Loucy (cell line): ENCODE measurements at regions not wholly inside any gene's neighbourhood (a gene's known extent, or its start where the extent isn't known, plus 50 kb on each side); places are given as distances from the start of the nearest gene placed in this dataset.

ENCODE experiments used
- H2AFZ ChIP-seq: fragments of 200-600 bp; sonication (generic); 2 replicates; pipeline ENCODE4 v1.6.0; 2016; ENCODE audit warnings: antibody characterized with exemption, mild to moderate bottlenecking, low read length, moderate library complexity
- H3F3A ChIP-seq: fragments of 200-600 bp; 2 replicates; pipeline ENCODE4 v1.6.0; 2016; ENCODE audit warnings: antibody characterized with exemption, low read depth, mild to moderate bottlenecking
- H3K27me3 ChIP-seq: fragments of 200-600 bp; sonication (generic); 2 replicates; pipeline ENCODE4 v1.6.1; 2014; ENCODE audit warnings: low read length, mild to moderate bottlenecking; ENCODE audit not compliant: insufficient read depth, poor library complexity, severe bottlenecking
- H3K36me3 ChIP-seq: fragments of 200-600 bp; sonication (generic); 2 replicates; pipeline ENCODE4 v1.6.1; 2016; ENCODE audit warnings: low read length; ENCODE audit not compliant: insufficient read depth
- H3K4me1 ChIP-seq: fragments of 200-600 bp; sonication (generic); 2 replicates; pipeline ENCODE4 v1.5.1; 2014; ENCODE audit warnings: low read length, mild to moderate bottlenecking; ENCODE audit not compliant: insufficient read depth, poor library complexity, severe bottlenecking
- H3K4me2 ChIP-seq: fragments of 200-600 bp; sonication (generic); 2 replicates; pipeline ENCODE4 v1.6.0; 2014; ENCODE audit warnings: antibody characterized with exemption, low read length, low read depth, mild to moderate bottlenecking; ENCODE audit not compliant: poor library complexity, severe bottlenecking
- H3K4me3 ChIP-seq: fragments of 200-600 bp; sonication (generic); 2 replicates; pipeline ENCODE4 v1.5.1; 2014; ENCODE audit warnings: low read length, mild to moderate bottlenecking, mixed read lengths; ENCODE audit not compliant: poor library complexity, severe bottlenecking
- H3K79me2 ChIP-seq: fragments of 200-600 bp; sonication (generic); 2 replicates; pipeline ENCODE4 v1.6.1; 2014; ENCODE audit warnings: low read length; ENCODE audit not compliant: insufficient read depth
- H3K9ac ChIP-seq: fragments of 200-600 bp; sonication (generic); 2 replicates; pipeline ENCODE4 v1.6.0; 2014; ENCODE audit warnings: mild to moderate bottlenecking, low read depth, low read length, moderate library complexity; ENCODE audit not compliant: poor library complexity, severe bottlenecking
- H3K9me2 ChIP-seq: fragments of 200-600 bp; sonication (generic); replicated peaks from 2 replicates; pipeline ENCODE4 v1.6.1; 2016; ENCODE audit warnings: low read depth, low read length, mixed read lengths
- H3K9me3 ChIP-seq: fragments of 200-600 bp; sonication (generic); 2 replicates; pipeline ENCODE4 v1.6.1; 2014; ENCODE audit warnings: mild to moderate bottlenecking, antibody characterized with exemption, low read length, low read depth; ENCODE audit not compliant: insufficient read depth
- H4K20me1 ChIP-seq: fragments of 200-600 bp; sonication (generic); 2 replicates; pipeline ENCODE4 v1.6.0; 2014; ENCODE audit warnings: antibody characterized with exemption, low read length, mild to moderate bottlenecking; ENCODE audit not compliant: insufficient read depth, poor library complexity, severe bottlenecking
- CTCF ChIP-seq: fragments of 200-600 bp; sonication (generic); conservative IDR thresholded peaks from 2 replicates; pipeline ENCODE4 v1.5.1; 2014; ENCODE audit warnings: mild to moderate bottlenecking, antibody characterized with exemption, low read length
- EZH2phosphoT487 ChIP-seq: fragments of 200-600 bp; IDR thresholded peaks from 2 replicates; pipeline ENCODE4 v1.6.1; 2018; ENCODE audit warnings: antibody characterized with exemption, mild to moderate bottlenecking, moderate library complexity, borderline replicate concordance

GRCh38 chr11:70705930-70706329, 307.6 kb downstream of the CTTN start:
- no peak overlapping the region for H2AFZ ChIP-seq
- TF ChIP-seq CTCF (no peak), EZH2phosphoT487 (no peak)

GRCh38 chr11:70707821-70708220, 309.5 kb downstream of the CTTN start:
- H3K4me3 ChIP-seq, result no peak overlapping the region
- no peaks in the 10 kb centered on the region for H3K27me3 ChIP-seq
- TF ChIP-seq CTCF (no peak), EZH2phosphoT487 (no peak)
- no peak overlapping the region for H3K4me2 ChIP-seq
- peaks cover 7% of the 10 kb centered on the region; the same call in 1 of the 2 replicates for H3K9me3 ChIP-seq
- H3K36me3 ChIP-seq, result no peaks in the 10 kb centered on the region
- no peak overlapping the region for H3K9ac ChIP-seq
- no peak overlapping the region for H2AFZ ChIP-seq
- no peaks in the 10 kb centered on the region for H4K20me1 ChIP-seq
- no peaks in the 10 kb centered on the region for H3K79me2 ChIP-seq
- H3F3A ChIP-seq, result no peaks in the 10 kb centered on the region
- no peaks in the 10 kb centered on the region for H3K9me2 ChIP-seq
- no peaks in the 10 kb centered on the region for H3K4me1 ChIP-seq

More at GRCh38 chr11:70705930-70706329, 307.6 kb downstream of the CTTN start:
- no peak overlapping the region for H3K4me3 ChIP-seq
- H3K36me3 ChIP-seq, result no peaks in the 10 kb centered on the region
- no peaks in the 10 kb centered on the region for H4K20me1 ChIP-seq
- no peaks in the 10 kb centered on the region for H3K79me2 ChIP-seq
- peaks cover 5% of the 10 kb centered on the region; the same call in 1 of the 2 replicates for H3K9me3 ChIP-seq
- H3F3A ChIP-seq, result no peaks in the 10 kb centered on the region
- H3K9me2 ChIP-seq, result no peaks in the 10 kb centered on the region
- no peak overlapping the region for H3K9ac ChIP-seq
- no peaks in the 10 kb centered on the region for H3K4me1 ChIP-seq
- no peak overlapping the region for H3K4me2 ChIP-seq
- H3K27me3 ChIP-seq, result no peaks in the 10 kb centered on the region

- Histone ChIP-seq H4K20me1 (no peaks in the 10 kb centered on the region), H3K4me1 (no peaks in the 10 kb centered on the region), H3K79me2 (no peaks in the 10 kb centered on the region), H3K9me2 (no peaks in the 10 kb centered on the region), H3K4me2 (no peak overlapping the region), H2AFZ (no peak overlapping the region), H3K27me3 (no peaks in the 10 kb centered on the region), H3F3A (no peaks in the 10 kb centered on the region), H3K4me3 (no peak overlapping the region), H3K9ac (no peak overlapping the region), H3K36me3 (no peaks in the 10 kb centered on the region), H3K9me3 (peaks cover 7% of the 10 kb centered on the region; the same call in 1 of the 2 replicates)
- TF ChIP-seq CTCF (no peak), EZH2phosphoT487 (no peak)
Measured at GRCh38 chr11:70709596-70709995, 311.3 kb downstream of the CTTN start.
